Eye (tissue), 1 donor: ENCODE measurements at regions not wholly inside any gene's neighbourhood (a gene's known extent, or its start where the extent isn't known, plus 50 kb on each side); places are given as distances from the start of the nearest gene placed in this dataset.
"Not testable (repeated sequence)": the region's sequence is repeated elsewhere in the genome, so short reads cannot be mapped to it uniquely, and the experiment has no call there.

ENCODE experiments used
- DNase-seq: peaks from one replicate; pipeline ENCODE4 v3.0.0-alpha.2; 2015

GRCh38 chr4:109378511-109378910, 55.1 kb upstream of the SEC24B start:
- DNase-seq = no peak

GRCh38 chr4:109378076-109378475, 55.5 kb upstream of the SEC24B start:
- no peak for DNase-seq

DNA sequence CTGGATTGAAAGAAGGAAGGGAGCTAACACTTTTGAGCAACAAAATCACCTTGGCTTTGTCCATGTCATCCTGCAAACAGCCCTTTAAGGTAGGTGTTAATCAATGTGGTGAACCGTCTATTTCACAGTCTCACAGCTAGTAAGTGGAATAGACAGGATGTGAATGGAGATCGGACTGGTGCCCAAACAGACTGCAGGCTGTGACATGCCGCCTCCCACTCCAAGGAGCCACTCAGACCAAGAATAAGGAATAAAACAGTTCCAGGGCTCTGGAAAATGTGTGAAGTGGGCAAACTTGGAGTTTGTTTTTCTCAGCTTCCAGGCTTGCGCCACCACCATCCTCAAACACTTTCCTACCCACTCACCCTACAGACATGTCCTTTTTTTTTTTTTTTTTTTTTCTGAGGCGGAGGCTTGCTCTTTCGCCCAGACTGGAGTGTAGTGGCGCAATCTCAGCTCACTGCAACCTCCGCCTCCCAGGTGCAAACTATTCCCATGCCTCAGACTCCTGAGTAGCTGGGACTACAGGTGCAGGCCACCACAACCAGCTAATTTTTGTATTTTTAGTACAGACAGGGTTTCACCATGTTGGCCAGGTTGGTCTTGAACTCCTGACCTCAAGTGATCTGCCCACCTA, 57.7 kb upstream of the SEC24B start:
- DNase-seq = no peak

- peak; percentile 19 for DNase-seq
Measured at GRCh38 chr4:109368661-109369060, 65.0 kb upstream of the SEC24B start.

- no peak for DNase-seq
Measured at GRCh38 chr4:109365939-109366338, 63.5 kb upstream of the COL25A1 start.

- DNase-seq = not testable (repeated sequence)
Measured at GRCh38 chr4:109365297-109365696, 62.8 kb upstream of the COL25A1 start.

GRCh38 chr4:109359040-109359646, 56.7 kb upstream of the COL25A1 start:
- DNase-seq = no peak

- no peak for DNase-seq
Measured at GRCh38 chr4:109355835-109356234, 53.4 kb upstream of the COL25A1 start.

DNA sequence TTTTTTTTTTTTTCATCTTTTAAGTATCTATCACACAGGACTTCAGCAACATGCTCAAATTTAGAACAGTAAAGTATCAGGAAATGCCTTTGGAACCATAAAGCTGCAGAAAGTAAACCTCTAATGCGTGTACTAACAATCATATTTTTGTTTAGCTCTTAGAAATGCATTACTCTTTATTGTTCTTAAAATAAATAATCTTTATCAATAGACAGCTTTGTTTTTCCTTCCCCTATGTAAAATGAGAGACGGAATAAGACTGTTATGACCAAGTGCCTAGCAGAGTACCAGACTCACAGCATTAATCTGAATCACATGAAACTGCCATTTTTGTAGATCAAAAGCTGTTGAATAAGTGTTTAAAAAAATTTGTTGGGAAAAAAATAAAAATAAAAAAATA, 50.5 kb upstream of the COL25A1 start:
- DNase-seq = no peak
